ENCODE measurements at regions not wholly inside any gene's neighbourhood (a gene's known extent, or its start where the extent isn't known, plus 50 kb on each side); places are given as distances from the start of the nearest gene placed in this dataset.
A peak's percentile ranks its signal among the peaks of the same experiment; 100 is the strongest.
"Not testable (repeated sequence)": the region's sequence is repeated elsewhere in the genome, so short reads cannot be mapped to it uniquely, and the experiment has no call there.

GRCh38 chr9:82052081-82052480, 63.5 kb downstream of the SPATA31D1 start:
- DNase-seq: no peak

GRCh38 chr9:82054264-82055015, 65.9 kb downstream of the SPATA31D1 start:
- no peak for DNase-seq

GRCh38 chr9:82057805-82058204, 69.2 kb downstream of the SPATA31D1 start:
- DNase-seq: no peak

GRCh38 chr9:82061801-82062200, 73.2 kb downstream of the SPATA31D1 start:
- DNase-seq: not testable (repeated sequence)

GRCh38 chr9:82062245-82062644, 73.7 kb downstream of the SPATA31D1 start:
- no peak for DNase-seq

- DNase-seq: no peak
These were observed 85.3 kb downstream of the SPATA31D1 start for GRCh38 chr9:82073551-82074543.

- no peak for DNase-seq
These were observed 91.7 kb downstream of the SPATA31D1 start for GRCh38 chr9:82080265-82080664.

- no peak for DNase-seq
These were observed 92.9 kb downstream of the SPATA31D1 start for GRCh38 chr9:82081496-82081895.

- no peak for DNase-seq
These were observed 94.0 kb downstream of the SPATA31D1 start for GRCh38 chr9:82082563-82082962.

GRCh38 chr9:82088591-82088990, 100.0 kb downstream of the SPATA31D1 start:
- no peak for DNase-seq

GRCh38 chr9:82090046-82090445, 101.5 kb downstream of the SPATA31D1 start:
- no peak for DNase-seq

- DNase-seq: no peak
These were observed 102.5 kb downstream of the SPATA31D1 start for GRCh38 chr9:82091100-82091499.

GRCh38 chr9:82091610-82092009, 103.0 kb downstream of the SPATA31D1 start:
- DNase-seq: no peak

GRCh38 chr9:82101475-82101874, 112.9 kb downstream of the SPATA31D1 start:
- no peak for DNase-seq

- DNase-seq: no peak
These were observed 115.7 kb downstream of the SPATA31D1 start for GRCh38 chr9:82104252-82104651.

- DNase-seq: no peak
These were observed 117.2 kb downstream of the SPATA31D1 start for GRCh38 chr9:82105729-82106128.

GRCh38 chr9:82106536-82106935, 118.0 kb downstream of the SPATA31D1 start:
- peak; percentile 38 for DNase-seq

- DNase-seq: no peak
These were observed 119.9 kb downstream of the SPATA31D1 start for GRCh38 chr9:82108474-82108873.

- no peak for DNase-seq
These were observed 120.4 kb downstream of the SPATA31D1 start for GRCh38 chr9:82108941-82109340.

GRCh38 chr9:82109626-82110025, 121.1 kb downstream of the SPATA31D1 start:
- DNase-seq: no peak

GRCh38 chr9:82110881-82111280, 122.3 kb downstream of the SPATA31D1 start:
- no peak for DNase-seq

- DNase-seq: no peak
These were observed 126.8 kb downstream of the SPATA31D1 start for GRCh38 chr9:82115331-82115730.

- no peak for DNase-seq
These were observed 127.3 kb downstream of the SPATA31D1 start for GRCh38 chr9:82115900-82116299.

- no peak for DNase-seq
These were observed 128.0 kb downstream of the SPATA31D1 start for GRCh38 chr9:82116556-82116955.

Measured in midbrain (tissue), 1 donor.